GM19238 (cell line): ENCODE measurements at regions not wholly inside any gene's neighbourhood (a gene's known extent, or its start where the extent isn't known, plus 50 kb on each side); places are given as distances from the start of the nearest gene placed in this dataset.

ENCODE experiments used
- DNase-seq: peaks from one replicate; pipeline ENCODE4 v3.0.0; 2011; ENCODE audit warnings: low spot score; ENCODE audit not compliant: insufficient read length

- DNase-seq, result no peak
Observed at GRCh38 chr22:48699511-48699910, 1128.2 kb downstream of the BRD1 start.

DNA sequence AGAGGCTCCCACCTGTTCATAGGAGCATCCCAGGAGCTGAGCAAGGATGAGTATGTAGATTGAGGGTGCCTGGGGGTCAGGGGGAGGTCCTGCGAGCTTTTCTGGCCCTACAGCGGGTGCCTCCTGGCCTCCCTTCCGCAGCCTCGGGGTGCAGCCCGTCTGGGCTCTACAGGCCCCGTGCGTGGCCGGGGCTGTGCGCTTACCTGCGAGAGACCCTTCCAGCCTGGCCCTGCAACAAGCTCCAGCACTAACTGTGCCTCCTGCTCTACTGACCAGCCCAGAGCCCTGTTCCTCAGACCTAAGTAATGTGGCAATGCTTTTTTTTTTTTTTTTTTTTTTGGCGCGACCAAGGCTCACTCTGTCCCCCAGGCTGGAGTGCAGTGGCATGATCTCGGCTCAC, 1129.1 kb downstream of the BRD1 start:
- no peak for DNase-seq

DNA sequence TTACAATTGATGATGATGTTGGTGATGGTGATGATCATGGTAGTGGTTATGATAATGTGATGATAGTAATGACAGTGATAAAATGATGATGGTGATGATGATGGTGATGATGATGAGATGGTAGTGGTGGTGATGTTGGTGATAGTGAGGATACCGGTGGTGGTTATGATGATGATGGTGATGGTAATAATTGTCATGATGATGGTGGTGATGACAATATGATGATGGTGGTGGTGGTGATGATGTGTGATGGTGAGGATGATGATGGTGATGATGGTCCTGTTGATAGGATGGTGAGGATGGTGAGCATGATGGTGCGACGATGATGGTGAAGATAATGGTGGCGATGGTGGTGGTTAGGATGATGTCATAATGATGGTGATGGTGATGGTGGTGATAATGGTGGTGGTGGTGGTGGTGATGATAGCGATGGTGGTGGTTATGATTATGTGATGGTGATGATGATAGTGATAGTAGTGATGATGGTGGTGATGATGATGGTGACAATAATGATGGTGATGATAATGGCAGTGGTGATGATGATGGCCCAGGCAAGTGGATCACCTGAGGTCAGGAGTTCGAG, 1129.9 kb downstream of the BRD1 start:
- DNase-seq, result no peak

GRCh38 chr22:48697223-48697622, 1130.5 kb downstream of the BRD1 start:
- DNase-seq, result no peak

GRCh38 chr22:48696371-48696770, 1131.3 kb downstream of the BRD1 start:
- no peak for DNase-seq

DNA sequence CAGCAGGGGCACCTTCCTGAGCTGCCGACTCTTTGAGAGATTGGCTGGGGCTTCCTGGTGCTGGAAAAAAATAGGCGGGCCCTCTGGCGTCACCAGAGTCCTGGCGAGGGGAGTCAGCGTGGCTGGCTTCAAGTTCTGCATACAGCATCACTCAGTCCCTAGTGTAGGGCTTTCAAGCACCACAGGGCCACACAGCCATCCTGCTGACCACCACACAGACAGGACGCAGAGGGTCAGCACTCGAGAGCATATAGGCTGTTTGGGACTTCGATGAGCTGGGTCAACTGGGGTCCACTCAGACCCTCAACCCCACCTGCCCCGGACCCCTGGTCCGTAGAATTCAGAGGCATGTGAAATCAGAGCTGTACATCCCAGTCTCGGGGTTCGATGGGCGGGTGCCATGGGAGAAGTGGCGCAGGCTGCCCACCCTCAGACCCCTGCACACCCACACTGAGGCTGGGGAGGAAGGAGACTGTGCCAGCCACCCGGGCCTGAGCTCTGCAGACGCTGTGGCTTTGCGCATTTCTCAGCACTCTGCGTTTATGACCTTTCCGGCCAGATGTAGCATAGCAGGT, 1131.9 kb downstream of the BRD1 start:
- DNase-seq, result no peak

GRCh38 chr22:48695251-48695650, 1132.4 kb downstream of the BRD1 start:
- no peak for DNase-seq

DNA sequence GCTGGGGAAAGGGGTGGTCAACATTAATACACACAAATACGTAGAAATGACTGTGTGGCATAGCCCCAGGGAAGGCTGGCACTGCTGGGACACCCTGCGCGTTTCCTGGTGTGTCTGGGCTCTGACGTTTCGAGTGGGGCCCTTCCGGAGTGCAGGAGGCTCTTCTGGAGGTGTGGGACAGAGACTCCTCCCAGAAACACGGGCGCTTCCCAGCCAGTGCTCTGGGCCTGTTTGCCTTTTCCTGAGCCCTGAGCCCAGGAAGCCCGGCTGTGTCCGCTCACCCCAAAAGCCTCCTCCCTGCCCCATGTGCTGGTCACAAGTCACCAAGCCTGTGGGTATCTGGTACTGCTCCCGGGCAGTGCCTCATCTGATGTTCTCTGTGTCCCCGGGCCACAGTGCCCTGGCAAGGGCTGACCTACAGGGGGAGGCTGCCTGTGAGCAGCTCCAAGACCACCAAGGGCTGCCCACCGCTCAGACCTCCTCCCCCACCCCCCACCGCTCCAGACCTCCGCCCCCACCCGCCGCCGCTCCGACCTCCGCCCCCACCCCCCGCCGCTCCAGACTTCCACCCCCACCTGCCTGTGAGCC, 1133.3 kb downstream of the BRD1 start:
- no peak for DNase-seq

DNA sequence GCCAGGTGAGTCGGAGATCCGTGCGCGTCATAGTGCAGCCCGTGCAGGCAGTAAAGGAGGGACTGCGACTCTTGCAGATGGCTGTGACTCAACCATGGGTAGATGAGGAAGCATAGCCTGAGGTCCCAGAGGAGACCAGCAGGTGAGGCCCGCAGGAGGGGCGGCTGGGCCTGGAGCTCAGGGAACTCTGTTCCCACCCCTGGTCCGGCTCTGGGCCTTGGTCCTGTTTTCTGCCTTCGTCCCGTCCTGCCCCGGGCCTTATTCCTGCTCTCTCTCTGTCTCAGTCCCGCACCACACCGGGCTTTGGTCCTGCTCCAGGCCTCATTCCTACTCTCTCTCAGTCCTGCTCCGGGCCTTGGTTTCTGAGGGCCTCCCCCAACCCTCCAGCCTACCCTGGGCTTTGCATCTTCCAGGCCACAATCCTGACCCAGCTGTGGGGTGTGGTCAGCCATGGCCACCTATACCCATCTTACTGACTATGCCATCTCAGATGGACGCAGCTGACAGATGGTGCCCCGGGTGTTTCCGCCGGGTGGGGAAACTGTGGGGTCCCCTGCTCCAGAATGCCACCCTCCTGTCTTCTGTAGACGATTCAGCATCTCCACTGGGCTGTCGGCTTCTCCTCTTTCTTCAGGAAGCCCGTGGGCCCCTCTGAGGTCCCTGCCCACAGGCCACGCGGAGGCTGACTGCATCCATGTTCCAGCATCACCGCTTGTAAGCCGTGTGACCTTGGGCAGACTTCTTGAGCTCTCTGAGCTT, 1134.1 kb downstream of the BRD1 start:
- no peak for DNase-seq

GRCh38 chr22:48692734-48693376, 1134.8 kb downstream of the BRD1 start:
- no peak for DNase-seq

GRCh38 chr22:48691431-48691851, 1136.2 kb downstream of the BRD1 start:
- DNase-seq, result no peak

DNA sequence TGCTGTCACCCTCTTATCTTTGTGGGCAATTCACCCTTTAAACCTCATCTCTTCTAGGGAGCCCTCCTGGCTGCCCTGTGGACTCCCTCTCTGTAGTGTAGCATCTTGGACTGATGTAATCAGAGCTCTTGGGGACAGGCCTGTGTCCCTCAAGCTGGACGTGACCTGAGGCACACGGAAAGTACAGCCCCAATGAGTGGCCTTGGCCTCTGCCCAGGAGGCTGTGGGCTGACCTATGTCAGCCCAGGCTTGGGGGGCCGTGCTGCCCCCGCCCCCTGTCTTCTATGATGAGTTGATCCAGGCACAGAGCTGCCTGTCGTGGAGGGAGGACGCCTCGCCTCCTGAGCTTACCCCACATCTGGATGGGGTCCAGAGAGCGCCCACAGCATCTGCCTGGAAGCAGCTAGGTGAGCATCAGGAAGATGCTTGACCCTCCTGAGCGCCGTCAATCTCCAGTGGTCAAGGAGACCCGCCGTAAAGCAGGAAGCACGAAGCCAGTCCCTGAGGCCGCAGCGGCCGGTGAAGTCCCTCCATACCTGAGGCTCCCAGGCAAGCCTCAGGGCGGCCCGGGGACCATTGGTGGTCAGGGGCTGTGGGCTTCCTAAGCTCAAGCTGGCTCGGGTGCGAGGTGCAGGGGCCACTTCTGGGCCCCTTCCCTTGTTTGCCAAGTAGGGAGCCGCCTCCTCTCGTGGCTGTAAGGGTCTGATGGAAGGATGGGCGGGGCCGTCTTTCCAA, 1136.9 kb downstream of the BRD1 start:
- DNase-seq, result no peak

DNA sequence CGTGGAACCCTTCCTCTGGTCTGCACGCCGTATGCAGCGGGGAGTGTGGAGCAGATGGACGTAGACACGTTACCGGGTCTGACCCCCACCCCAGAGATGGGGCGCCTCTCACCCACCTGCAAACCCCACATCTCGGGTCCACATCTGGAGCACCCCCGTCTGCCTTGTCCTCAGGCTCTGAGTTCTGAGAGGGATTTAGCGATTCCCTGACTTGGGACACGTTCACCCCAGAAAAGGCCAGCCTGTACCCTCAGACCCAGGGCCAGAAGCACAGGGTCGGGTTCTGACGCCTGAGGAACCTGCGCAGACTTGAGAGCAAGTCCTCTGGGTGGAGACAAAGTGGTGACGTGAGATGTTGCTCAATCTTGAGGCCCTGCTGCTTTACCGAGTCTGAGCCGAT, 1138.5 kb downstream of the BRD1 start:
- no peak for DNase-seq

GRCh38 chr22:48688366-48688765, 1139.3 kb downstream of the BRD1 start:
- DNase-seq, result no peak

DNA sequence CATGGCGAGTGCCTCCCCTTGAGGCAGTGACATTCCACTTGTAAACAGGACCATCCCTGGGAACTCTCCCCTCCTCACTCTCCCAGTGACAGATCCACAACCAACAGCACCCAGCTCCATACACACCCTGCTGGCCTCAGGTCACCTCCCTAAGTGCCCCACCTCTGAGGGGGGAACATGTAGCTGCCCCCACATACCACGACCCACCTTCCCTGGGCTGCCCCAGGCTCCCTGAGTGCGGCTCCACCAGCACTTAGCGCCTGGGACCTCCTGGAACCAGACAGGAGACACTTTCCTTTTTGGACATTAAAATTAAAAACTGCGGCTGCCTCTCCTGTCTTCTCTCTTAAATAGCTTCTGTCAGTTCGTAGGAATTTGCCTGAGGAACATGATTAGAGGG, 1140.1 kb downstream of the BRD1 start:
- no peak for DNase-seq

DNA sequence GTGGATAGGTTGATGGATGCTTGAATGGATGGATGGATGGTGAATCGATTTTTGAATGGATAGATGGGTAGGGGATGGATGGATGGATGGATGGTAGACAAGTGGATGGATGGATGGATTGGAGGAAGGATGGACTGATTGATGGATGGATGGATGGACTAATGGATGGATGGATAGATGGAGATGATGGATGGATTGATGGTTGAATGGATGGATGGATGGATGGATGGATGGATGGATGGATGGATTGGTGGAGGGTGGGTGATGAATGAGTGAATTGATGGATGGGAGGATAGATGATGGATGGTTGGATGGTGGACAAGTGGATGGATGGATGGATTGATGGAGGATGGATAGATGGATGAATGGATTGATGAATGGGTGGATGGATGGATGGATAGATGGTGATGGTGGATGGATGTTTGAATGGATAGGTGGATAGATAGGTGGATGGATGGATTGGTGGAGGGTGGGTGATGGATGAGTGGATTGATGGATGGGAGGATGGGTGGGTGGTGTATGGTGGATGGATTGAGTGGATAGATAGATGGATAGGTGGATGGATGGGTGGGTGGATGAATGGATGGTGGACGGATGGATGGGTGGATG, 1140.9 kb downstream of the BRD1 start:
- no peak for DNase-seq

DNA sequence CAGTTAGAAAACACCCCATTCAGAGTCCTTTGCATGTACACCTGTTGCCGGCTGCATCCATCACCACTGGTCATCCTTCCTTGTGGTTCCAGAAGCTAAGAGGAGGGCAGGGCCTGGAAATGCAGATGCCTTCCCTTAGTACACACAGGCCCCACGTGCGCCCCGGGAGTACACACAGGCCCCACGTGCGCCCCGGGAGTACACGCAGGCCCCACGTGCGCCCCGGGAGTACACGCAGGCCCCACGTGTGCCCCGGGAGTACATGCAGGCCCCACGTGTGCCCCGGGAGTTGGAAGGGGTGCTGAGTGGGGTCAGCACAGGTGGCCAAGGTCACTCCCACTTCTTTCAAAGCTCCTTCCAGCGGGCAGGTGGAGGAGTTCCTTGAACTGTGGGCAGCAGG, 1141.9 kb downstream of the BRD1 start:
- DNase-seq, result no peak

DNA sequence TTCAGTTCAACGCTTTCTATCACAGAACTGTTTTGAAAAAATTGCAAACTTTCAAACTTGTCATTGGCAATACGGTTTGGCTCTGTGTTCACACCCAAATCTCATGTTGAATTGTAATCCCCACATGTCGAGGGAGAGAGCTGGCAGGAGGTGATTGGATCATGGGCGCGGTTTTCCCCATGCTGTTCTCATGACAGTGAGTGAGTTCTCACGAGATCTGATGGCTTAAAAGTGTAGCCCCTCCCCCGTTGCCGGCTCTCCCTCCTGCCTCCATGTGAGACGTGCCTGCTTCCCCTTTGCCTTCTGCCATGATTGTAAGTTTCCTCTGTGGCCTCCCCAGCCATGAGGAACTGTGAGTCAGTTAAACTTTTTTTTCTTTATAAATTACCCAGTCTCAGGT, 1144.0 kb downstream of the BRD1 start:
- no peak for DNase-seq

DNA sequence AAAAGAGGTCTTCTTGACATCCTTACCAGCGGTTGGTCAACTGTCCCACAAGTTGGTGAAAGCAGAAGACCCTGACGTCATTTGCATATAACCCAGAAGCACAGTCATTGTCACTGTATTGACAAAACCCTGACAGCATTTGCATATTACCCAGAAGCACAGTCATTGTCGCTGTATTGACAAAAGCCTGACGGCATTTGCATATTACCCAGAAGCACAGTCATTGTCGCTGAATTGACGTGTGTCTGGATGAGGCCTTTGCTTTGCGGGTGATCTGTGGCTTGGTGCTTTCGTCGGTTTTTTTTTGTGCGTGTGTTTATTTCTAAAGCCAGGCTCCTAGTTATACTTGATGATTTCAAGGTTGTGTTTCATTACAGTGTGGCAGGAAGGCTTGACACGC, 1145.2 kb downstream of the BRD1 start:
- no peak for DNase-seq

- DNase-seq, result no peak
Observed at GRCh38 chr22:48680601-48681000, 1147.1 kb downstream of the BRD1 start.
